ENCODE measurements at regions not wholly inside any gene's neighbourhood (a gene's known extent, or its start where the extent isn't known, plus 50 kb on each side); places are given as distances from the start of the nearest gene placed in this dataset.

- H3K27me3 ChIP-seq (ENCODE audit: control insufficient read depth, insufficient read depth, low read length), result no peaks in the 10 kb centered on the region
- FAIRE-seq (no peak), DNase-seq (no peak)
- H3K9me3 ChIP-seq (ENCODE audit: control insufficient read depth in 2 of 3, insufficient read depth in 1 of 3, low read length in 3 of 3), result no peaks in the 10 kb centered on the region
- H3K36me3 ChIP-seq (ENCODE audit: control insufficient read depth in 2 of 3, insufficient read depth in 3 of 3, low read length in 3 of 3), result no peaks in the 10 kb centered on the region
- intact Hi-C loops (cut with DNase I), result no loop called here
- H3K4me3 ChIP-seq (ENCODE audit: low read length in 3 of 3), result no peak overlapping the region
- H3K27ac ChIP-seq (ENCODE audit: low read depth in 2 of 2, low read length in 2 of 2), result no peak overlapping the region
- TF ChIP-seq CTCF (IDR thresholded peaks at IDR 0.05; ENCODE audit: borderline replicate concordance, extremely low read depth, insufficient read depth), result no peak
- H3K4me1 ChIP-seq (ENCODE audit: control insufficient read depth in 2 of 3, insufficient read depth in 2 of 3, low read depth in 1 of 3, low read length in 3 of 3), result no peaks in the 10 kb centered on the region
- H3K9ac ChIP-seq (ENCODE audit: low read length in 3 of 3), result no peak overlapping the region
Observed at GRCh38 chr10:10519674-10520073, 498.0 kb upstream of the CELF2 start.

GRCh38 chr10:10520491-10521385, 496.9 kb upstream of the CELF2 start:
- FAIRE-seq, result no peak
- TF ChIP-seq CTCF (IDR thresholded peaks at IDR 0.05; ENCODE audit: borderline replicate concordance, extremely low read depth, insufficient read depth), result no peak
- intact Hi-C loops (cut with DNase I), result no loop called here

GRCh38 chr10:10526846-10527245, 490.8 kb upstream of the CELF2 start:
- FAIRE-seq (no peak), DNase-seq (no peak)
- intact Hi-C loops (cut with DNase I), result no loop called here
- H3K27me3 ChIP-seq (ENCODE audit: control insufficient read depth, insufficient read depth, low read length), result no peaks in the 10 kb centered on the region
- H3K36me3 ChIP-seq (ENCODE audit: control insufficient read depth in 2 of 3, insufficient read depth in 3 of 3, low read length in 3 of 3), result no peaks in the 10 kb centered on the region
- no peak overlapping the region for H3K9ac ChIP-seq (ENCODE audit: low read length in 3 of 3)
- TF ChIP-seq CTCF (IDR thresholded peaks at IDR 0.05; ENCODE audit: borderline replicate concordance, extremely low read depth, insufficient read depth), result no peak
- H3K4me3 ChIP-seq (ENCODE audit: low read length in 3 of 3), result no peak overlapping the region
- no peaks in the 10 kb centered on the region for H3K9me3 ChIP-seq (ENCODE audit: control insufficient read depth in 2 of 3, insufficient read depth in 1 of 3, low read length in 3 of 3)
- no peak overlapping the region for H3K27ac ChIP-seq (ENCODE audit: low read depth in 2 of 2, low read length in 2 of 2)
- no peaks in the 10 kb centered on the region for H3K4me1 ChIP-seq (ENCODE audit: control insufficient read depth in 2 of 3, insufficient read depth in 2 of 3, low read depth in 1 of 3, low read length in 3 of 3)

More at GRCh38 chr10:10520491-10521385, 496.9 kb upstream of the CELF2 start:
- Histone ChIP-seq H3K27ac (ENCODE audit: low read depth in 2 of 2, low read length in 2 of 2) (no peak overlapping the region), H3K36me3 (ENCODE audit: control insufficient read depth in 2 of 3, insufficient read depth in 3 of 3, low read length in 3 of 3) (no peaks in the 10 kb centered on the region), H3K4me3 (ENCODE audit: low read length in 3 of 3) (no peak overlapping the region), H3K27me3 (ENCODE audit: control insufficient read depth, insufficient read depth, low read length) (no peaks in the 10 kb centered on the region), H3K9ac (ENCODE audit: low read length in 3 of 3) (no peak overlapping the region), H3K9me3 (ENCODE audit: control insufficient read depth in 2 of 3, insufficient read depth in 1 of 3, low read length in 3 of 3) (no peaks in the 10 kb centered on the region), H3K4me1 (ENCODE audit: control insufficient read depth in 2 of 3, insufficient read depth in 2 of 3, low read depth in 1 of 3, low read length in 3 of 3) (no peaks in the 10 kb centered on the region)
- no peak for DNase-seq

Measured in kidney (tissue), 13 donors.